Erythroblast (primary cell): ENCODE measurements at regions not wholly inside any gene's neighbourhood (a gene's known extent, or its start where the extent isn't known, plus 50 kb on each side); places are given as distances from the start of the nearest gene placed in this dataset.

Experiments
- GATA1 ChIP-seq: IDR thresholded peaks from 2 replicates; pipeline ENCODE4 v1.6.1; 2011; ENCODE audit warnings: low read depth, mild to moderate bottlenecking, control low read depth, low read length, moderate library complexity
- POLR2A ChIP-seq: IDR thresholded peaks from 2 replicates; pipeline ENCODE4 v1.6.1; 2011; ENCODE audit warnings: mild to moderate bottlenecking, low read length

- TF ChIP-seq GATA1: no peak
- no peak for TF ChIP-seq POLR2A
Measured at GRCh38 chr4:149057594-149057993, 615.4 kb upstream of the NR3C2 start.
